HCT116 (cell line): ENCODE measurements at regions not wholly inside any gene's neighbourhood (a gene's known extent, or its start where the extent isn't known, plus 50 kb on each side); places are given as distances from the start of the nearest gene placed in this dataset.
"Not testable (repeated sequence)": the region's sequence is repeated elsewhere in the genome, so short reads cannot be mapped to it uniquely, and the experiment has no call there.

Source experiments
- CEBPB ChIP-seq: IDR thresholded peaks from 2 replicates; pipeline ENCODE4 v1.6.1; 2012; ENCODE audit warnings: low read depth
- CTCF ChIP-seq, 3 experiments: fragments of 200-600 bp in 1 of 3; sonication (generic) in 1 of 3; IDR thresholded peaks in 2 of 3; conservative IDR thresholded peaks in 1 of 3; 2 replicates each; pipeline ENCODE4 v1.5.1; 2012 to 2017; ENCODE audit warnings: low read depth in 2 of 3, low read length in 2 of 3, antibody characterized with exemption in 1 of 3, borderline replicate concordance in 1 of 3, control low read depth in 1 of 3, mild to moderate bottlenecking in 1 of 3, mixed read lengths in 1 of 3, mixed run types in 1 of 3, moderate library complexity in 1 of 3; ENCODE audit not compliant: insufficient read depth in 1 of 3
- EZH2 ChIP-seq: fragments of 200-600 bp; sonication (generic); IDR thresholded peaks from 2 replicates; pipeline ENCODE4 v1.6.1; 2017; ENCODE audit warnings: antibody characterized with exemption, mixed run types
- MAX ChIP-seq: IDR thresholded peaks from 2 replicates; pipeline ENCODE4 v1.6.1; 2012
- POLR2A ChIP-seq: IDR thresholded peaks from 2 replicates; pipeline ENCODE4 v1.7.0; 2011; ENCODE audit warnings: borderline replicate concordance; ENCODE audit not compliant: insufficient read depth, insufficient read length; ENCODE audit errors: extremely low read depth
- POLR2AphosphoS5 ChIP-seq: IDR thresholded peaks from 2 replicates; pipeline ENCODE4 v1.6.1; 2011; ENCODE audit warnings: mild to moderate bottlenecking, low read depth, low read length, moderate library complexity
- REST ChIP-seq: IDR thresholded peaks from 2 replicates; pipeline ENCODE4 v1.6.1; 2012; ENCODE audit warnings: low read depth
- SIN3A ChIP-seq: IDR thresholded peaks from 2 replicates; pipeline ENCODE4 v1.6.1; 2012; ENCODE audit warnings: low read depth
- ZBTB33 ChIP-seq: IDR thresholded peaks from 2 replicates; pipeline ENCODE4 v1.6.1; 2011; ENCODE audit warnings: mild to moderate bottlenecking, low read length, moderate library complexity; ENCODE audit not compliant: insufficient replicate concordance; ENCODE audit errors: extremely low read depth
- ZFX ChIP-seq: fragments of 450-650 bp; IDR thresholded peaks from 2 replicates; pipeline ENCODE4 v1.6.1; 2017

GRCh38 chr4:4099610-4100009, 127.1 kb downstream of the OTOP1 start:
- TF ChIP-seq ZBTB33; CTCF (IDR thresholded peaks at IDR 0.05 in 2 of 3, conservative IDR thresholded peaks at IDR 0.05 in 1 of 3; ENCODE audit: borderline replicate concordance in 1 of 3, insufficient read depth in 1 of 3, low read depth in 2 of 3, low read length in 2 of 3); MAX; EZH2; ZFX; POLR2A; POLR2AphosphoS5; CEBPB; SIN3A; REST: not testable (repeated sequence)
